HTR-8/SVneo (cell line): ENCODE measurements at regions not wholly inside any gene's neighbourhood (a gene's known extent, or its start where the extent isn't known, plus 50 kb on each side); places are given as distances from the start of the nearest gene placed in this dataset.

ENCODE experiments used
- DNase-seq: peaks from one replicate; pipeline ENCODE4 v3.0.0; 2011; ENCODE audit warnings: low spot score, mixed read lengths; ENCODE audit not compliant: insufficient read length
- FAIRE-seq: peaks from 2 replicates; lab custom pipeline; 2011; peaks lifted over from hg19 to GRCh38; lab: Jason Lieb, UNC

DNA sequence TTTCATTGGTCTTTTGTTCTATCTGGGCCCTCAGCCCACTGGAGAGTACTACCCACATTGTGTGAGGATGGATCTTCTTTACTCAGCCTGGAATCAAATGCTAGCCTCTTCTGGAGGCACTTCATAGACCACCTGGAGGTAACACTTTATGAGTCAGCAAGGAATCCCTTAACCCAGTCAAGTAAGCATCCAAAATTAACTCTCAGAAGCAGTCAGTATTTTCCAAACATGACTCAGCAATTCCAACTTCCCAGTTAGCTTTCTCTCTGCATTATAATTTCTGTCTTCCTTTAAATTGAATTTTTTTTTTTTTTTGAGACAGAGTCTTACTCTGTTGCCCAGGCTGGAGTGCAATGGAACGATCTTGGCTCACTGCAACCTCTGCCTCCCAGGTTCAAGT, 142.7 kb downstream of the ACKR3 start:
- FAIRE-seq (no peak), DNase-seq (no peak)

DNA sequence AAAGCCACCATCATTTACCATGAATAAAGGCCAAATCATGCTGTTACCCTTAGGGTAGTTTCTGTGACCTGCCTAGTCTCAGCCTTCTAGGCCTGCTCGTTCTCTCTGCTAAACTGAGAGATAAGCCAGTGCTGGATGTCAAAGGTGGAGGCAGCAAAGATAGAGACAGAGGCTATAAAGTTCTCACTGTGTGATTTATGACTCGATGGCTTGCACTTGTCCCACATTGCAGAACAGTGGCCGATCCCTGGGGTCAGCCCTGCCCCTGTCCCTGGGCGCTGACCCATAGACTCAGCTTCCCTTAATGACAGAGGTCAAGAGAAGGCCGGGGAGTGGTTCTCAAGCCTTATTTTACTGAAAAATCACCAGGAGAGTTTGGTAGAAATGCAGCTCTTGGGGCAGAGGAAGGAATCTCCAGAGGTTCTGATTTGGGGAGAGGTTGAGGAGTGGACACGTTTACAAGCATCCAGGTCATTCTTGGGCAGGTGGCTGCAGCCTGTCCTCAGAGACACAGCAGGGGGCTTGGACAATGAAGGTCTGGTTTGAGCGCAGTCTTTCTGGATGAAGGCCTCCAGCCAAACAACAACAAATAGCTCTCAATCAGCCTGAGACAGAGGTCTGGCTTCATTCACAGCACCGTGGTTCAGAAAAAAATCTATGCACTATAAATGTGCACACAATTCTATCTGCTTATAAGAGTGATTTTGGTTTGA, 143.5 kb downstream of the ACKR3 start:
- DNase-seq = no peak
- no peak for FAIRE-seq

DNA sequence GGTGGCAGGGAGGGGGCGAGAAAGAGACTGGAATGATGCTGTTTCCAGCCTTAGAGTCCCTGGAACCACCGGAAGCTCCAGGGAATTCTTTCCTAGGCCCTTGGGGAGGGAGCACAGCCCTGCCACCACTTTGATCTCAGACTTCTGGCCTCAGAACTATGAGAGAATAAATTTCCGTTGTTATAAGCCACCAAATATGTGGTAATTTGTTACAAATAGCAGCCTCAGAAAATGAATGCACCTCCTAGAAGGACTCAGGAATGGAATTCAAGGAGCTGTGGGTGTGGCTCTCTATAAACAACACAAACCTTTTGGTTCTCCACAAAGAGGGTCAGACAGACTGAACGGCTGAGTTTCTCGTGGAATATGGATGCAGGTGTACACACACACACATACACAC, 144.5 kb downstream of the ACKR3 start:
- DNase-seq (no peak), FAIRE-seq (no peak)

DNA sequence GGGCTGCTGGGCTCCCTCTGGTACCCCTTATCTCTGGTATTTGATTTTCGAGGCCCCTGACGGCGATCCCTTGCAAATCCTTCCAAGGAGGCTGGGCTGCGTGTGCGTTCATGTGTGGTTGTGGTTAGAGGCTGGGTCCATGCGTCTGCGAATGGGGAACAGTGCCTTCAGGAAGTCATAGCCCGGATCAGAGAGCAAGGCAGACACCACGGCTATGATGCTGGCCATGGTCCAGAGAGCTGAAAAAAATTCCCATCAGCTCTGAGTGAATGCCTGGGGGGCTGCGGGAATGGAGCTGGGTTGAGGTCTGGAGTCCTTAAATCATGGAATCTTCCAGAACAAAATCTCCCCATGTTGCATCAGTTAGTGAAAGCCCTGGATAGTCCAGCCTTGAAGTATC, 145.5 kb downstream of the ACKR3 start:
- FAIRE-seq (no peak), DNase-seq (no peak)

DNA sequence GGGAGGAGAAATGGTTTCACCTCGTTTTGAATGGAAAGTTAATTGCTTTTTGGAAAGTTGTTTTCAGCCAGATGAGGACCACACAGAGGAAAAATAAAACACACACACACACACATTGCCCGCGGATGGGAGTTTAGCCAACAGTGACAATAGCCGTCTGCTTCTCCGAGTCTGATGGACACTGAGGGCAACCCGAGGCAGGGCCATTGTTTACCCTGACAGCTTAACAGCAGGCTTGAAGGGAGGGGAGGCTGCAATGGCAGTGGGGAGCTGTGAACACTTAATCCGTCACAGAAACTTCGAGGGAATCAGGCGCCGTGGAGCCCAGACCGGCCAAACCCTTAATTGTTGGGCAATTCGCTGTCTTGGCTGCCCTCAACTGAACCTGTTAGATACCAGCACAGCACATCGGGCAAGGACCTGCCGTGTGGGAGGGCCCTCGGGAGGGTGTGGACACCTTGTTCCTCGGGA, 145.9 kb downstream of the ACKR3 start:
- FAIRE-seq (peak; percentile 9), DNase-seq (no peak)

DNA sequence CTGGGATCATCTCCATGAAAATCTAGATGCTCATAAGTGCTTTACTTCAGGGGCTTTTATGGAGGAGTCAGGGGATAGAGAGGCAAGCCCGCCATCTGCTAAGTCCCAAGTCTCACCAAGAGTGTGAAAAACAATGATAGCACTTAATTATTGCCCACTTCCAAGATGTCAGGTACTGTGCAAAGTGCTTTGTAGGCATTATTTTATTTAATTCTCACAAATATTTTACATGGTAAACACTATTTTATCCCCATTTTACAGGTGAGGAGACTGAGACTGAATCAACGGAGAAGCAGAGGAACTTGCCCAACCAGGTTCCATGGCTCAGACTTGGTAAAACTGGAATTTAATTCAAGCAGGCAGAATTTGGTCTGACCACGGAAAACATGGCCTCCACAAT, 147.5 kb downstream of the ACKR3 start:
- FAIRE-seq = no peak
- DNase-seq = no peak

DNA sequence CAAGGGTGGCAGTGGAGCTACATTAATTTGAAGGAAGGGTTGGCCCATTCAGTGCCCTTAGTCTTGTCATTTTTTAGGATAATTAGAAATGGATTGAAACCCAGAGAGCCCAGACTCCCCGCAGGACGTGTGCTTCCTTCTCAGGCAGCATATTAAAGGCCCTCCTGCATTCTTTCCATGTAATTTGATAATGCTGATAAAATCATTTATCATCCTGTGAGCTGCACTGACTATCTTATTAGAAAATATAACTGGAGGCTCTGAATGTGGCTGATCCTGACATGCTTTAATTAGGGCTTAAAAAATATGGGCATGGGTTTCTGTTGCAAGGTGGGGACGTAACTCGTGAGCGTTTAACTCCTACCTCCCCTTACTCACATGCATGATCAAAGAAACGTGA, 148.1 kb downstream of the ACKR3 start:
- FAIRE-seq = no peak
- peak; percentile 31 for DNase-seq

DNA sequence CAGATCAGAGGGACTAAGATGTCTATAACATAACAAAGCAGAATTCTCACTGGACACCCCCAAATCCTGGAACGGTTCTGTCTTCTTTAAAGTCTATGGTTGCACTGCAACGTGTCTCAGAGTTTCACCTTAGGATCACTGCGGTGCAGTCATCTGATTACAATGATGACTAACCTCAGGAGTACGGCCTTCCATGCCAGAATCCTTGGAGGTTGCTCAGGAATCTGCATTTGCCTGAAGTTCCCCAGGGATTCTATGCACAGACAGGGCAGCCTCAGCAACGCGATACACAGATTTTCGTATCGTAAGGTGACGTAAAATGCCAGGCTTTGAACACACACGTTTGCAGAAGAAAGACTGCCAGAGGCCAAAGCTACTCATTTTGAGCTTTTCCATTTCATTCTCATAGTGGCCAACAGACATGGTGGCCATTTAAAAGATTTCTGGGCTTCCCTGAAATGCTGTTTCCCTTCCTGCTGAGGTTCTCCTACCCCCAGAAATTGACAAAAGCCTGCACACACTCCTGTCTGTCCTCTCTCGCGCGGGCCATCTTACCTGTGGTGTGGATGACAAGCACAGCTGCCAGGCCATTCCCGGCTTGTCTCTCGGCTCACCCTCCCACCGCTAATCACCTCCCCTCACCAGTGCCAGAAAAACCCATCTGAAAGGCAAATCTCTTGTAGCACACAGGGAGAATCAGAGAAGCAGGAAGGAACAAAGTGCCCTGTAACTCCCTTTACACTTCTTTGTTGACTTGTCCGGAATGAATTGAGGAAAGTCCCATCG, 148.8 kb downstream of the ACKR3 start:
- FAIRE-seq (no peak), DNase-seq (no peak)

DNA sequence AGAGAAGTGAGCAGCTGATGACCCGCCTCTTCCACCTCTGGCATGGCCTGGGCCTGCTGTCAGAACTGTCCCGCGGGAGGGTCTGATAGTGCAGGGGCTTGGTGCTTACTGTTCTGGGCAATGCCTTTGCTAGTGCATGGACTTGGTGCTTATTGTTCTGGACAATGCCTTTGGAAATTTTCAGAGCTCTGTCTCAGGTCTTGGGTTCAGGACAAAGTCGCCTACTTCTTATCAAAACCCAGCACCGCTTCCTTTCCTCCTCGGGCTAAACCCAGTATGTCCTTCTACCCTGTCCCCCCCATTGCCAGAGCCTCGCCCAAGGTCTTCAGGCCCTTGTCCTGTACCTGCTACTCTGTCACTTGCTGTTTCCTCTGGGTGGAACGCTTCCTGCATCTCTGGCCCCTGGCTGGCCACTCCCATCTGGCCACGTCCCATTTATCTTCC, 149.6 kb downstream of the ACKR3 start:
- no peak for DNase-seq
- FAIRE-seq = no peak

DNA sequence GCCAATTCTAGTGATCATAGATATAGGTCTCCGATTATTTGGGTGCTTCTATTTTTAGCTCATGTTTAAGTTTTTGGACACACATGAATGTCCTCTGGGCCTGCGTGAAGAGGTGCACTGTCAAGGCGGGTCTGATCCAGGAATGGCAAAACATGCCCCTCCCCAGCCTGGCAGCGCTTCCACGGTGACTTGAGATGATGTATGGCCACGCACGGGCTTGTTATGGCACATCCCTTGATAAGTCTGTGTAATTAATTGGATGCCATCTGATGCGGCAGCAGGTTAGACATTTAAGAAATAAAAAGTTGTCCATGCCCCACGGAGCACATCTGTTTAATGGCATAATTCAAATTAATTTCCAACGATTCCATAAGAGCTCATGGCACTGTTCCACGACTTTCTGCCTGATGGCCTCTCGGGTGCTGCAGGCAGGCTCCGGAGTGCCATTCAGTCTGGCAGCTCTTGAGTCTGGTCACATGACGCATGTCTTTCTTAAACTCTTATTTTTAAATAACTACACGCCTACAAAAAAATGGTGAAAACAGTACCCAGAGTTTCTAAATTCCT, 151.4 kb downstream of the ACKR3 start:
- FAIRE-seq (no peak), DNase-seq (no peak)

DNA sequence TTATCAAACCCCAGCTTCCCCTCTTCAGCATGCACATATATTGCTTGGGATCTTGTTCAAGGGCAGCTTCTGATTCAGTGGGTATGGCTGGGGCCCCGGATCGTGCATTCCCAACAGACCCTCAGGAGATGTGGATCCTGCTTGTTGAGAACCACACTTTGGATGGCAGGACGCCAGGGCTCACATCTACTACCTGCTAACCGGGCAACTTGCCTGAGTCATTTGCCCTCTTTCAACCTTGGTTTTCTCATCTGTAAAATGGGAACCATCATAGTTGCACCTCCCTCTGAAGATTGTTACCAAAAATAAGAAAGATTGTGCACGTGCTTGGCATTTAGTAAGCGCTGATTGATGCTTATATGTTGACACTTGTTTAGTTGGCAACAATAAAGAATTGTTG, 154.6 kb downstream of the ACKR3 start:
- DNase-seq (no peak), FAIRE-seq (no peak)

DNA sequence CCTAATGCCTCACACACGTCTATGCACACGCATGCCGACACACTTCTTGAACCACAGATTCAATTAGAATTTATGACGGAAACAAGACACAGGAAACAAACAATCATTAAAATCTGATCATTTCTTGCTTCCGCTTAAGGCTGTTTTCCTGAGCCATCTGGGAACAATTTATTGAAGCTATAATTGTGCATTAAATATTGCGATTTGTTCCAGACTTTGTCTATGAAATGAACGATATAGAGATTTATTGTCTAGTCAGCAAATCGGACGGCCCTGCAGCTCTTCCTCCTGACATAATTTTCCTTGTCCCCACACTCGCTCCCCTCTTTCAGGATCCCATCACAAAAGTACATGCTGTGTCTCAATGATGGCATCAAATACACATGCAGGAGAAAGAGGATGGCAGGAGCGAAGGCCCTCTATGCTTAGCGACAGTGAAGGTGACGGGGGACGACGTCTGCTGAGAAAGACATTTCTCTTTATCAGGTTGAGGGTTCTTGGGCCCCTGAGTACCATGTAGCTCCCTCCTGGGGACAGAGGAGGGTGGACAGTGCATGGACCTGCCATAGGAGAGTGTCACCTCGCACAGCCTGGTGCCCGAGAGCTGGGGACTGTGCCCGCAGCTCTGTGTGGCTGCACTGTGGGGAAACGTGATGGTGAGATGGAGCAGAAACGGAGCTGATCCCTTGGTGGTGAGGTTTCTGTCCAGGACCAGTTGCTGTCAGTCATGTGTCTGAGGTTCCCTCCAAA, 157.3 kb downstream of the ACKR3 start:
- DNase-seq = no peak
- FAIRE-seq = no peak

DNA sequence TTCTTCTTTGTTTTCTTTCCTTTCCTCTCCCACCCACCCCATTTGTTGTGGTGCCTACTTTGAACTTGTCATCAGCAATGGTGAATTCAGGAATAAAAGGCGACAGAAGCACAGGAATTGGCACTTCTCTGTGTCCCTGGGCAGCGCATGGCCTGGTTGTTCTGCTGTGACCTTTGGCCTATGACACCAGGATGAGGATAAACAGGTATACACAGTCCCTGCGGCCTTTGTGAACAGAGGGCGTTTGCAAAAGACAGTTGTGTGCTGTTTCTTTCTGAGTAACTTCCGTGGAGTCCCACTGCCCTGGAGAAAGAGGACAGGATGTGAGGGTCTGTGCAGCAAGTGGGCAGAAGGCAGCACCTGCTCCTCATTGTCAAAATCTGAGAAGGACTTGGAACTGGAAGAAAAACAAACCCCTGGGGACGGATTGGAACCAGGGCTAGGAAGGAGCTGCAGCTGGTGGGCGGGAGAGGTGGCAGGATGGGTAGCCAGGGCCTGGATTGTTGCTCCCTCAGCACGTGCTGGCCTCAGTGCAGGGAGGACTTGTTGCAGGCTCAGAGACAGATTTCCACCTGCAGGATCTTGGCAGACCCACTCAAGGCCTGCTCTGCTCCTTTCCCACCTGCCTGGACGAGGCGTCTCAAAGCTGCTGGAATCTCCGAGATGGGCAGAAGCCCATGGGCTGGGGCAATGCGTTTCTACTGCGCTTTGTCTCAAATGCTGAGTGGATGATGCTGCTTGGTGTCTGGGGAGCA, 159.5 kb downstream of the ACKR3 start:
- no peak for FAIRE-seq

DNA sequence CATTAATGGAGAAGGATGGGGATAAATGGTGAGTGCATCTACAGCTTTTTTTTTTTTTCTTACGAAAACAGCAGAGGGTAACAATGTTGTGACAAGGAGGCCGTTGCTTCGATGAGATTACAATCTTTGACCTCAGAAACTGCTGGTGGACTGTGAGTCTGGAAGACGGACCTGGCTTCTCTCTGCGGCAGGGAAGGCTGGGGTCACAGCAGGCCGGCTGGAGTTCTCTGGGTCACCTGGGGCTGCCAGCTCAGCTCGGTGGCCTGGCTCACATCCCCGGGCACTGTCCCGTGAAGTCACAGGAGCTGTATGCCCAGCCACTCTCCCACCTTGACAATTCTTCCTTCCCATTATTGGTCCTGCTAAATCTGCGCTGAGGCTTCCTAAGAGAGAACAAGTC, 160.8 kb downstream of the ACKR3 start:
- no peak for FAIRE-seq
- DNase-seq = no peak

More for the DNA sequence above, 159.5 kb downstream of the ACKR3 start:
- no peak for DNase-seq

DNA sequence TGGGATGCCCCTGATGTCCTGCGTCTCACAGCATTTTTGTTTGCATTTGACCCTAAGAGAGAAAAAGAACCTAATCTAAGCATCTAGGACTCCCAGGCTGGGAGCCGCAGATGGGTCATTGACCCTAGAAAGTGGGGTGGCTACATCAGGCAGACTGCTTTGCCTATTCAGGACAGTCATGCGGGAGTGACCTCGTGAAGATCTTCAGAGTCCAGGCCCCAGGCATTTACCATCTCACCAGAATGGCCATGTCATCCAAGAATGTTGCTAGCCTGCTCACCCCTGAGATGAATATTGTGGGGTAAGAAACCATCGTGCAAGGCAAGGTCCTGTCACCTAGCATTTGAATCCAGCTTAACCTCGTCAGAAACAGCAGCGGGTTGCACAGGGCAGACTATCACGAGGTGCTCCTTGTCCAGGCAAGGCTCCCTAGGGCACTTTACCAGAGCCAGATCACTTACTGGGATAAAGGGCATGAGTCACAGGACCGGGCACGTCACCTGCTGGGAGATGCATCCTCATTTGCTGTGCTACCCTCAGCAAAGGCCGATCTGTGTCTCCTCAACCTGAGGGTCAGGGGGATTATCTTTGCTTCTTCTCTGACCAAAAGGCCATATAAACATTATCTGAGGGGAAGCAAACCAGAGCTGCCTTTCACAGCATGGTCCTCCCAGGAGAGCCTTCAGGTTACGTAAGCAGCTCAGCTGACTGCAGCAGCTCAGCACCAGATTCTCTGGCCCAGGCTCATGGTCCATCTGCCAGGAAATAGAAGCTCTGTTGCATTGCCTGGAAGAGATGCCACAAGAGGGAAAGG, 162.3 kb downstream of the ACKR3 start:
- no peak for DNase-seq
- no peak for FAIRE-seq

DNA sequence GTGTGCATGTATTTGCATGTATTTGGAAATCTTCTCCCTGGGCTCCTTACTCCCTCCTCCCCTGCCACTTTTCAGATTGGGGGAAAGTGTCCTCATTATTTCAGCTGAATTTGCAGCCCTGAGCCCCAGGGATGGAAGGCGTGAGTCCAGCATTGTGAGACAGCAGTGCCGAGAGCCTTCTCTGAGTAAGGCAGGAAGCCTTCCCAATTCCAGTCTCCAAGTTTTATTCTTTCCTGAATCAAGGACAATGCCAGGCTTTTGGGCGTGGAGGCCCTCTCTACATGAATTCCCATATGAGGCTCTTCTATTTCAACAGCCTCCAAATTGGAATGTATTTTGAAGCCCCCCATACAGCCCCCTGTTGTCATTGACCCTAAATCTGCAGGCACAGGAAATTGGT, 163.5 kb downstream of the ACKR3 start:
- no peak for FAIRE-seq

DNA sequence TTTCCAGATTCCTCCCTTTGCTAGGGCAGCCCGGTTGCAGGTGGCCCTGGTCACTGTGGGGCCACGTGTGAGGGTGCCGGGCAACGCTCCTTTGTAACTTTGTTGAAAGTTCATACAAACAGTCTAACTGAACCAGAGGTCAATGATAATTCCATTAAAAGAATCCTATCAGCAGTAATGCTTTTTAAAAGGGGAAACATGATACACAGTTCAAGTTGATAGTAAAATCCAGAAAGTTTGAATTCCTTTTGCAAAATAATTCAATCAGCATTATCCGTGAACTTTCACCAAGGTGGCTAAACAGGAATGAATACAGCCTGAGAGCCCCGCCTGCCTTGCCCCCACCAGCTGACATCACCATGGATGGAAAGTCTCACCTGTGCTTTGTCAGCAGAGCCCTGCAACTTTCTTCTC, 166.2 kb downstream of the ACKR3 start:
- no peak for FAIRE-seq
- DNase-seq = no peak

More for the DNA sequence above, 163.5 kb downstream of the ACKR3 start:
- no peak for DNase-seq

DNA sequence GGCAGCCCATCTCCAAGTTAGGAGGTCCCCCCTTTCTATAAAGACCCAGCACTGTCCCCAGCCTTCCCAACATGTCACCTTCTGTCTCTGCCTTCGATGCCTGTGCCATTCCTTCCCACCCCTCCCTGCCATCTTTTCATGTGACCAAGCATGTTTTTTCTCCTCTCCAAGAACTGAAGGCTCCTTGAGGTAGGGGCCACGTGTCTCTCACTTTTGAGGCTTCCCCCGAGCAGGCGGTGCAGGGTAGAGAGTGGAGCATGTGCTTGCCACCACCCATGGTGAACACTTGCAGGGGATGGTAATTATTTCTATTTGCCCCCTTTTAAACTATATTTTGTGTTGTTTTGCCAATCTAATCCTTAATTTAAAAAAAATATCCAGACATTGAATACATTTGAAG, 168.4 kb downstream of the ACKR3 start:
- FAIRE-seq (no peak), DNase-seq (no peak)

DNA sequence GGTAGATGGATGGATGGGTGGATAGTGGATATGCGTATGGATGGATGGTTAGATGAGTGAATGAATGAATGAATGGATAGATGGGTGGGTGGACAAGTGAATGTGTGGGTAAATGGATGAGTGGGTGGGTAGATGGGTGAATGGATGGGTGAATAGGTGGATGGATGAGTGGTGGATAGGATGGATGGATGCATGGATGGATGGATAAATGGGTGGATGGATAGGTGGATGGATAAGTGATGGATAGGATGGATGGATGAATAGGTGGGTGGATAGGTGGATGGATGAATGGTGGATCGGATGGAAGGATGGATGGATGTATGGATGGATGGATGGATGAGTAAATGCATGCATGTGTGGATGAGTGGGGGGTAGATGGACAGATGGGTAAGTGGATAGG, 169.3 kb downstream of the ACKR3 start:
- DNase-seq (no peak), FAIRE-seq (peak; percentile 67)
